ENCODE measurements at regions not wholly inside any gene's neighbourhood (a gene's known extent, or its start where the extent isn't known, plus 50 kb on each side); places are given as distances from the start of the nearest gene placed in this dataset.

DNA sequence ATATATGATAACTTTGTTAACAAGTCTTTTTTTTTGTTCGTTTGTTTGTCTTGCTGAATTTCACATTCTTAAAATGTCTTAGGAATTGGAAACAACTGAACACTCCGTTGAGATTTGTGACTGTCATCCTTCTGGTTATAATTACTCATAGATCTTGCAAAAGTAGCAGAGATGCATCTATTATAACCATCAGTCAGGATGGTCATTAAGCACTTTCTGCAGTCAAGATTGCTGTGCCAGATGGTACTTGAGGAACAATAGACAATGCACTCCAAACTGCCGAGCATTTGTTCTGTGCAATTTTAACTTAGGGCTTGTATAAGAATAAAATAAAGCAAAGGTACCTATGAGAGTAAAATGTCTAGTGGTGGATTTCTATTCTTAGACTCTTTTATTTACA, 710.1 kb upstream of the KCND2 start:
- TF ChIP-seq RCOR1 (IDR thresholded peaks at IDR 0.05; ENCODE audit: low read depth, low read length) = no peak
- TF ChIP-seq, protein P1, sequence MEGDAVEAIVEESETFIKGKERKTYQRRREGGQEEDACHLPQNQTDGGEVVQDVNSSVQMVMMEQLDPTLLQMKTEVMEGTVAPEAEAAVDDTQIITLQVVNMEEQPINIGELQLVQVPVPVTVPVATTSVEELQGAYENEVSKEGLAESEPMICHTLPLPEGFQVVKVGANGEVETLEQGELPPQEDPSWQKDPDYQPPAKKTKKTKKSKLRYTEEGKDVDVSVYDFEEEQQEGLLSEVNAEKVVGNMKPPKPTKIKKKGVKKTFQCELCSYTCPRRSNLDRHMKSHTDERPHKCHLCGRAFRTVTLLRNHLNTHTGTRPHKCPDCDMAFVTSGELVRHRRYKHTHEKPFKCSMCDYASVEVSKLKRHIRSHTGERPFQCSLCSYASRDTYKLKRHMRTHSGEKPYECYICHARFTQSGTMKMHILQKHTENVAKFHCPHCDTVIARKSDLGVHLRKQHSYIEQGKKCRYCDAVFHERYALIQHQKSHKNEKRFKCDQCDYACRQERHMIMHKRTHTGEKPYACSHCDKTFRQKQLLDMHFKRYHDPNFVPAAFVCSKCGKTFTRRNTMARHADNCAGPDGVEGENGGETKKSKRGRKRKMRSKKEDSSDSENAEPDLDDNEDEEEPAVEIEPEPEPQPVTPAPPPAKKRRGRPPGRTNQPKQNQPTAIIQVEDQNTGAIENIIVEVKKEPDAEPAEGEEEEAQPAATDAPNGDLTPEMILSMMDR (IDR thresholded peaks at IDR 0.05) = no peak
- TF ChIP-seq ESRRA (IDR thresholded peaks at IDR 0.05; ENCODE audit: borderline replicate concordance, low read length) = no peak
- TF ChIP-seq, protein P2, sequence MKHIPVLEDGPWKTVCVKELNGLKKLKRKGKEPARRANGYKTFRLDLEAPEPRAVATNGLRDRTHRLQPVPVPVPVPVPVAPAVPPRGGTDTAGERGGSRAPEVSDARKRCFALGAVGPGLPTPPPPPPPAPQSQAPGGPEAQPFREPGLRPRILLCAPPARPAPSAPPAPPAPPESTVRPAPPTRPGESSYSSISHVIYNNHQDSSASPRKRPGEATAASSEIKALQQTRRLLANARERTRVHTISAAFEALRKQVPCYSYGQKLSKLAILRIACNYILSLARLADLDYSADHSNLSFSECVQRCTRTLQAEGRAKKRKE (CRISPR knock-in tag; IDR thresholded peaks at IDR 0.05; ENCODE audit: low read depth) = no peak
- TF ChIP-seq, protein P3, sequence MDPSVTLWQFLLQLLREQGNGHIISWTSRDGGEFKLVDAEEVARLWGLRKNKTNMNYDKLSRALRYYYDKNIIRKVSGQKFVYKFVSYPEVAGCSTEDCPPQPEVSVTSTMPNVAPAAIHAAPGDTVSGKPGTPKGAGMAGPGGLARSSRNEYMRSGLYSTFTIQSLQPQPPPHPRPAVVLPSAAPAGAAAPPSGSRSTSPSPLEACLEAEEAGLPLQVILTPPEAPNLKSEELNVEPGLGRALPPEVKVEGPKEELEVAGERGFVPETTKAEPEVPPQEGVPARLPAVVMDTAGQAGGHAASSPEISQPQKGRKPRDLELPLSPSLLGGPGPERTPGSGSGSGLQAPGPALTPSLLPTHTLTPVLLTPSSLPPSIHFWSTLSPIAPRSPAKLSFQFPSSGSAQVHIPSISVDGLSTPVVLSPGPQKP (IDR thresholded peaks at IDR 0.05; ENCODE audit: low read depth, low read length) = no peak
- no peak for TF ChIP-seq RAD21 (conservative IDR thresholded peaks at IDR 0.05 in 1 of 2, IDR thresholded peaks at IDR 0.05 in 1 of 2)
- TF ChIP-seq, protein P4, sequence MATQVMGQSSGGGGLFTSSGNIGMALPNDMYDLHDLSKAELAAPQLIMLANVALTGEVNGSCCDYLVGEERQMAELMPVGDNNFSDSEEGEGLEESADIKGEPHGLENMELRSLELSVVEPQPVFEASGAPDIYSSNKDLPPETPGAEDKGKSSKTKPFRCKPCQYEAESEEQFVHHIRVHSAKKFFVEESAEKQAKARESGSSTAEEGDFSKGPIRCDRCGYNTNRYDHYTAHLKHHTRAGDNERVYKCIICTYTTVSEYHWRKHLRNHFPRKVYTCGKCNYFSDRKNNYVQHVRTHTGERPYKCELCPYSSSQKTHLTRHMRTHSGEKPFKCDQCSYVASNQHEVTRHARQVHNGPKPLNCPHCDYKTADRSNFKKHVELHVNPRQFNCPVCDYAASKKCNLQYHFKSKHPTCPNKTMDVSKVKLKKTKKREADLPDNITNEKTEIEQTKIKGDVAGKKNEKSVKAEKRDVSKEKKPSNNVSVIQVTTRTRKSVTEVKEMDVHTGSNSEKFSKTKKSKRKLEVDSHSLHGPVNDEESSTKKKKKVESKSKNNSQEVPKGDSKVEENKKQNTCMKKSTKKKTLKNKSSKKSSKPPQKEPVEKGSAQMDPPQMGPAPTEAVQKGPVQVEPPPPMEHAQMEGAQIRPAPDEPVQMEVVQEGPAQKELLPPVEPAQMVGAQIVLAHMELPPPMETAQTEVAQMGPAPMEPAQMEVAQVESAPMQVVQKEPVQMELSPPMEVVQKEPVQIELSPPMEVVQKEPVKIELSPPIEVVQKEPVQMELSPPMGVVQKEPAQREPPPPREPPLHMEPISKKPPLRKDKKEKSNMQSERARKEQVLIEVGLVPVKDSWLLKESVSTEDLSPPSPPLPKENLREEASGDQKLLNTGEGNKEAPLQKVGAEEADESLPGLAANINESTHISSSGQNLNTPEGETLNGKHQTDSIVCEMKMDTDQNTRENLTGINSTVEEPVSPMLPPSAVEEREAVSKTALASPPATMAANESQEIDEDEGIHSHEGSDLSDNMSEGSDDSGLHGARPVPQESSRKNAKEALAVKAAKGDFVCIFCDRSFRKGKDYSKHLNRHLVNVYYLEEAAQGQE (IDR thresholded peaks at IDR 0.05) = no peak
- no peak for TF ChIP-seq MAFK (IDR thresholded peaks at IDR 0.05; ENCODE audit: partially characterized antibody)
- no peak for TF ChIP-seq POLR2A (IDR thresholded peaks at IDR 0.05; ENCODE audit: low read length)
- TF ChIP-seq RFX5 (IDR thresholded peaks at IDR 0.05) = no peak
- TF ChIP-seq PHF8 (IDR thresholded peaks at IDR 0.05; ENCODE audit: borderline replicate concordance, low read depth) = no peak
- no peak for TF ChIP-seq HDAC2 (IDR thresholded peaks at IDR 0.05)
- TF ChIP-seq SREBF2 (IDR thresholded peaks at IDR 0.05) = no peak
